SU-DHL-6 (cell line): ENCODE measurements at regions not wholly inside any gene's neighbourhood (a gene's known extent, or its start where the extent isn't known, plus 50 kb on each side); places are given as distances from the start of the nearest gene placed in this dataset.

Source experiments
- H2AFZ ChIP-seq: fragments of 200-600 bp; sonication (generic); 2 replicates; pipeline ENCODE4 v1.6.1; 2014; ENCODE audit warnings: low read depth, mild to moderate bottlenecking, moderate library complexity, mixed read lengths, antibody characterized with exemption, low read length; ENCODE audit not compliant: severe bottlenecking
- H3F3A ChIP-seq: fragments of 200-600 bp; shearing (Covaris generic); 2 replicates; pipeline ENCODE4 v1.6.0; 2016; ENCODE audit warnings: antibody characterized with exemption, mild to moderate bottlenecking; ENCODE audit not compliant: insufficient read depth
- H3K27ac ChIP-seq: fragments of 200-600 bp; sonication (generic); 2 replicates; pipeline ENCODE4 v1.5.1; 2016; ENCODE audit warnings: low read depth, mild to moderate bottlenecking, low read length, moderate library complexity, mixed read lengths
- H3K27me3 ChIP-seq: fragments of 200-600 bp; sonication (generic), shearing (Covaris generic); 2 replicates; pipeline ENCODE4 v1.6.0; 2014; ENCODE audit warnings: mild to moderate bottlenecking, low read length
- H3K36me3 ChIP-seq: fragments of 200-600 bp; sonication (generic); 2 replicates; pipeline ENCODE4 v1.6.1; 2014; ENCODE audit warnings: mild to moderate bottlenecking, low read length, mixed read lengths
- H3K4me2 ChIP-seq: fragments of 300-600, 200-600 bp; shearing (Covaris generic), sonication (generic); 2 replicates; pipeline ENCODE4 v1.6.0; 2014; ENCODE audit warnings: low read length, low read depth, mild to moderate bottlenecking; ENCODE audit not compliant: poor library complexity, severe bottlenecking
- H3K4me3 ChIP-seq: fragments of 200-600 bp; sonication (generic); 2 replicates; pipeline ENCODE4 v1.5.1; 2014; ENCODE audit warnings: antibody characterized with exemption, low read length, mild to moderate bottlenecking, mixed read lengths; ENCODE audit not compliant: insufficient read depth, poor library complexity, severe bottlenecking
- H3K79me2 ChIP-seq: fragments of 200-600 bp; sonication (generic); 2 replicates; pipeline ENCODE4 v1.6.1; 2014; ENCODE audit warnings: mild to moderate bottlenecking, low read length, moderate library complexity; ENCODE audit not compliant: insufficient read depth
- H3K9ac ChIP-seq: fragments of 200-600 bp; sonication (generic); 2 replicates; pipeline ENCODE4 v1.7.0; 2014; ENCODE audit warnings: mild to moderate bottlenecking, low read length
- H3K9me2 ChIP-seq: fragments of 200-600 bp; sonication (generic); replicated peaks from 2 replicates; pipeline ENCODE4 v1.6.1; 2014; ENCODE audit warnings: low read length; ENCODE audit not compliant: insufficient read depth
- H3K9me3 ChIP-seq: fragments of 200-600 bp; sonication (generic); 2 replicates; pipeline ENCODE4 v1.6.1; 2014; ENCODE audit warnings: low read length, mixed read lengths; ENCODE audit not compliant: insufficient read depth
- H4K20me1 ChIP-seq: fragments of 200-600 bp; sonication (generic); 2 replicates; pipeline ENCODE4 v1.6.1; 2014; ENCODE audit warnings: low read depth, mild to moderate bottlenecking, antibody characterized with exemption, low read length, moderate library complexity, mixed read lengths
- EZH2phosphoT487 ChIP-seq: fragments of 200-600 bp; sonication (generic), shearing (Covaris generic); conservative IDR thresholded peaks from 2 replicates; pipeline ENCODE4 v1.6.1; 2018; ENCODE audit warnings: mild to moderate bottlenecking, antibody characterized with exemption, low read length, moderate library complexity, mixed read lengths
- TF ChIP-seq, protein P1 (sequence below): fragments of 200-600 bp; sonication (generic); IDR thresholded peaks from one replicate; pipeline ENCODE4 v1.5.1; 2017; ENCODE audit warnings: antibody characterized with exemption, mild to moderate bottlenecking, low read length, moderate library complexity; ENCODE audit not compliant: insufficient read depth, poor library complexity, severe bottlenecking

DNA sequence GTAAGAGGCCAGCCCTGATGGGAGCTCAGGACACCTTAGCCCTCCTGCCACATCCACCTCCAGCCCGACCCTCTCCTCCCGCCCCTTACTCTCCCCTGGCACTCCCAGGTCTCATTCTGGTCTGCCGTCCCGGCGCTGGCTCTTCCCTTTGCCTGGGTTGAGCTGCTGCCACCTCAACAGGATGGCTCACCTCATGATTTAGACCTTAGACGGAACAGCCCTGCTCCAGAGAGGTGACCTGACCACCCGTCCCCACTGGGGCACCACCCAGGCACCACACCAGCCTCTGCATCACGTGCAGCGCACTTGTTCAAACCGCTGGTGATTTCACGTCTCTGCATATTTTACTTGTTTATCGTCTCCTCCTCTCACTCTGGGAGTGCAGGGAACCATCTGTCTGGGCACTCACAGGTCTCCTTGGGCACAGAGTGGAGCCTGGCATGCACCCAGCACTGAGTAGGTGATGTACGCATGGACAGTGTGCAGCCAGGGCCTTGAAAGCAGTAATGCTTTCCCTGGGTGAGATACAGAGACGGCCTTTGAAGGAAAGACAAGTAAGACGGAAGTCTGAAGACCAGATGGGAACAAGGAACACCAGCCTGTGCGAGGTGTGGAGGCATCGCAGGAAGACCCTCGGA, 183.1 kb downstream of the KATNAL1 start:
- Histone ChIP-seq H3K36me3 (no peaks in the 10 kb centered on the region), H3K4me2 (no peak overlapping the region), H3K4me3 (no peak overlapping the region), H3K9ac (no peak overlapping the region), H2AFZ (no peak overlapping the region), H3K9me3 (no peaks in the 10 kb centered on the region), H3K27me3 (no peaks in the 10 kb centered on the region), H3K9me2 (no peaks in the 10 kb centered on the region), H3K79me2 (no peaks in the 10 kb centered on the region), H4K20me1 (no peaks in the 10 kb centered on the region), H3K27ac (no peak overlapping the region), H3F3A (no peaks in the 10 kb centered on the region)
- TF ChIP-seq, protein P1, sequence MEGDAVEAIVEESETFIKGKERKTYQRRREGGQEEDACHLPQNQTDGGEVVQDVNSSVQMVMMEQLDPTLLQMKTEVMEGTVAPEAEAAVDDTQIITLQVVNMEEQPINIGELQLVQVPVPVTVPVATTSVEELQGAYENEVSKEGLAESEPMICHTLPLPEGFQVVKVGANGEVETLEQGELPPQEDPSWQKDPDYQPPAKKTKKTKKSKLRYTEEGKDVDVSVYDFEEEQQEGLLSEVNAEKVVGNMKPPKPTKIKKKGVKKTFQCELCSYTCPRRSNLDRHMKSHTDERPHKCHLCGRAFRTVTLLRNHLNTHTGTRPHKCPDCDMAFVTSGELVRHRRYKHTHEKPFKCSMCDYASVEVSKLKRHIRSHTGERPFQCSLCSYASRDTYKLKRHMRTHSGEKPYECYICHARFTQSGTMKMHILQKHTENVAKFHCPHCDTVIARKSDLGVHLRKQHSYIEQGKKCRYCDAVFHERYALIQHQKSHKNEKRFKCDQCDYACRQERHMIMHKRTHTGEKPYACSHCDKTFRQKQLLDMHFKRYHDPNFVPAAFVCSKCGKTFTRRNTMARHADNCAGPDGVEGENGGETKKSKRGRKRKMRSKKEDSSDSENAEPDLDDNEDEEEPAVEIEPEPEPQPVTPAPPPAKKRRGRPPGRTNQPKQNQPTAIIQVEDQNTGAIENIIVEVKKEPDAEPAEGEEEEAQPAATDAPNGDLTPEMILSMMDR, result no peak
- TF ChIP-seq EZH2phosphoT487, result no peak

DNA sequence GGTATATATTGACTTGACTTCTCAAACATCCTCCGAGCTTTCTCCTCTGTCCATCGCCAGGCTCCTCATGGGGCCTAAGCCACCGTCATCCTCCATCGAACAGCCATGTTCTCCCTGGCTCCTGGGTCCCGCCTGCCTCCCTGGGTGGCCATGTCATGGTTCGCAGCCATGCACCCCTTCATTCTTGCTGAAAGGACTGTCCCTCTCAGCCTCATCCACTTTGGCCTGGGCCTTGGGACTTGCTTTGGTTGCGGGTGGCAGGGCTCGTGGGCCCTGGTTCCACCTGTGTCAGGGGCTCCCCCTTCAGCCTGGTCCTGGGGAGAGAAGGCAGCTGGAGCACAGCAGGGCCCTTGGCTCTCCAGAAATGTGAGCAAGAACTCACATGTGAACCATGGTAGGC, 183.8 kb downstream of the KATNAL1 start:
- H3K27me3 ChIP-seq, result no peaks in the 10 kb centered on the region
- H3K9ac ChIP-seq, result no peak overlapping the region
- H3K79me2 ChIP-seq, result no peaks in the 10 kb centered on the region
- H4K20me1 ChIP-seq, result no peaks in the 10 kb centered on the region
- H3K4me3 ChIP-seq, result no peak overlapping the region
- TF ChIP-seq EZH2phosphoT487, result no peak
- TF ChIP-seq, protein P1, result no peak
- H3K4me2 ChIP-seq, result no peak overlapping the region
- no peak overlapping the region for H2AFZ ChIP-seq
- no peak overlapping the region for H3K27ac ChIP-seq
- no peaks in the 10 kb centered on the region for H3K9me2 ChIP-seq
- H3F3A ChIP-seq, result no peaks in the 10 kb centered on the region
- no peaks in the 10 kb centered on the region for H3K9me3 ChIP-seq
- H3K36me3 ChIP-seq, result no peaks in the 10 kb centered on the region

DNA sequence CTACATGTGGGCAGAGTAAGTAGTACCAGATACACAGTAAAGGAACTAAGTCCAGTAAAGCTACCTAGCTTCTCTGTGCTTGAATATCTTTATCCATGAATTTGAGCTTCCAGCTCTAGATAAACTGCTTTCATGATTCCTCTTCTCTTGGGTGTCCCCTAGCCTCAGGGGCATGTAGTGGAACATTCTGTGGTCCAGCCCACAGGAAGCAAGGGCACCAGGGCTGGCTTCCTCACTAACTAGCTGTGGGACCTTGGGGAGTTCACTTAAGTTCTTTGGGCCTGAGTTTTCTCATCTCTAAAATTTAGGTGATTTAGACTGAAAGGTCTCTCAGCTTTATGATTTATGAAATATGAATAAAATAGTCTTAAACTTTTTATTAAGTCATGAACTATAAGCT, 185.7 kb downstream of the KATNAL1 start:
- no peaks in the 10 kb centered on the region for H3K9me3 ChIP-seq
- no peak overlapping the region for H3K4me3 ChIP-seq
- H3K27ac ChIP-seq, result no peak overlapping the region
- TF ChIP-seq EZH2phosphoT487, result no peak
- TF ChIP-seq, protein P1, result no peak
- H3K36me3 ChIP-seq, result no peaks in the 10 kb centered on the region
- H3K9ac ChIP-seq, result no peak overlapping the region
- no peaks in the 10 kb centered on the region for H3K9me2 ChIP-seq
- no peak overlapping the region for H3K4me2 ChIP-seq
- no peaks in the 10 kb centered on the region for H3K27me3 ChIP-seq
- H2AFZ ChIP-seq, result no peak overlapping the region
- H3K79me2 ChIP-seq, result no peaks in the 10 kb centered on the region
- no peaks in the 10 kb centered on the region for H3F3A ChIP-seq
- no peaks in the 10 kb centered on the region for H4K20me1 ChIP-seq
